AG10803 (cell line): ENCODE measurements at regions not wholly inside any gene's neighbourhood (a gene's known extent, or its start where the extent isn't known, plus 50 kb on each side); places are given as distances from the start of the nearest gene placed in this dataset.

Experiments
- DNase-seq: peaks from one replicate; pipeline ENCODE4 v3.0.0; 2010; ENCODE audit warnings: low read depth
- H3K4me3 ChIP-seq: 2 replicates; pipeline ENCODE4 v1.5.1; 2011; ENCODE audit warnings: mild to moderate bottlenecking, low read length, control low read depth
- CTCF ChIP-seq: conservative IDR thresholded peaks from 2 replicates; pipeline ENCODE4 v1.5.1; 2011; ENCODE audit warnings: mild to moderate bottlenecking, low read length, control low read depth, inconsistent platforms

GRCh38 chr9:80596579-80596978 lies 1024.8 kb downstream of the TLE4 start:
- no peak for TF ChIP-seq CTCF
- no peak for DNase-seq
- H3K4me3 ChIP-seq = no peak overlapping the region

- no peak overlapping the region for H3K4me3 ChIP-seq
- TF ChIP-seq CTCF = no peak
- DNase-seq = no peak
Observed at GRCh38 chr9:80595192-80595591, 1023.4 kb downstream of the TLE4 start.

GRCh38 chr9:80592413-80592812 lies 1020.6 kb downstream of the TLE4 start:
- DNase-seq = no peak
- no peak for TF ChIP-seq CTCF
- no peak overlapping the region for H3K4me3 ChIP-seq

GRCh38 chr9:80586786-80587330 lies 1015.1 kb downstream of the TLE4 start:
- no peak for DNase-seq
- H3K4me3 ChIP-seq = no peak overlapping the region
- no peak for TF ChIP-seq CTCF

GRCh38 chr9:80571953-80572352 lies 1000.2 kb downstream of the TLE4 start:
- TF ChIP-seq CTCF = no peak
- no peak for DNase-seq
- H3K4me3 ChIP-seq = no peak overlapping the region

- TF ChIP-seq CTCF = no peak
- no peak for DNase-seq
Observed at GRCh38 chr9:80569236-80569635, 997.5 kb downstream of the TLE4 start.

GRCh38 chr9:80561526-80561925 lies 989.8 kb downstream of the TLE4 start:
- no peak overlapping the region for H3K4me3 ChIP-seq
- no peak for TF ChIP-seq CTCF
- DNase-seq = no peak

More at GRCh38 chr9:80569236-80569635, 997.5 kb downstream of the TLE4 start:
- no peak overlapping the region for H3K4me3 ChIP-seq
